ENCODE measurements at regions not wholly inside any gene's neighbourhood (a gene's known extent, or its start where the extent isn't known, plus 50 kb on each side); places are given as distances from the start of the nearest gene placed in this dataset.
"Not testable (repeated sequence)": the region's sequence is repeated elsewhere in the genome, so short reads cannot be mapped to it uniquely, and the experiment has no call there.

- DNase-seq = no peak
Observed at GRCh38 chr16:13478991-13479390, 441.0 kb upstream of the ERCC4 start.

- DNase-seq = no peak
Observed at GRCh38 chr16:13479549-13479948, 440.4 kb upstream of the ERCC4 start.

- no peak for DNase-seq
Observed at GRCh38 chr16:13480801-13481200, 439.2 kb upstream of the ERCC4 start.

- no peak for DNase-seq
Observed at GRCh38 chr16:13483121-13483520, 436.8 kb upstream of the ERCC4 start.

- not testable (repeated sequence) for DNase-seq
Observed at GRCh38 chr16:13489416-13489815, 430.5 kb upstream of the ERCC4 start.

GRCh38 chr16:13492046-13492445 lies 427.9 kb upstream of the ERCC4 start:
- no peak for DNase-seq

- no peak for DNase-seq
Observed at GRCh38 chr16:13503960-13504635, 415.9 kb upstream of the ERCC4 start.

GRCh38 chr16:13507530-13507929 lies 412.4 kb upstream of the ERCC4 start:
- peak; percentile 18 for DNase-seq

GRCh38 chr16:13510425-13511151 lies 409.4 kb upstream of the ERCC4 start:
- peak; percentile 3 for DNase-seq

GRCh38 chr16:13517841-13518240 lies 402.1 kb upstream of the ERCC4 start:
- no peak for DNase-seq

- no peak for DNase-seq
Observed at GRCh38 chr16:13519871-13520270, 400.1 kb upstream of the ERCC4 start.

GRCh38 chr16:13521356-13521755 lies 398.6 kb upstream of the ERCC4 start:
- DNase-seq = no peak

GRCh38 chr16:13527332-13527731 lies 392.6 kb upstream of the ERCC4 start:
- no peak for DNase-seq

GRCh38 chr16:13528691-13529090 lies 391.3 kb upstream of the ERCC4 start:
- DNase-seq = no peak

GRCh38 chr16:13529193-13529982 lies 390.6 kb upstream of the ERCC4 start:
- DNase-seq = peak; percentile 1

- DNase-seq = no peak
Observed at GRCh38 chr16:13540771-13541170, 379.2 kb upstream of the ERCC4 start.

GRCh38 chr16:13542284-13542683 lies 377.7 kb upstream of the ERCC4 start:
- no peak for DNase-seq

GRCh38 chr16:13543850-13544249 lies 376.1 kb upstream of the ERCC4 start:
- no peak for DNase-seq

GRCh38 chr16:13545271-13545670 lies 374.7 kb upstream of the ERCC4 start:
- no peak for DNase-seq

- DNase-seq = no peak
Observed at GRCh38 chr16:13550254-13550653, 369.7 kb upstream of the ERCC4 start.

GRCh38 chr16:13552062-13552959 lies 367.6 kb upstream of the ERCC4 start:
- no peak for DNase-seq

GRCh38 chr16:13552960-13553257 lies 367.0 kb upstream of the ERCC4 start:
- DNase-seq = no peak

- no peak for DNase-seq
Observed at GRCh38 chr16:13553453-13553985, 366.4 kb upstream of the ERCC4 start.

Data from hematopoietic multipotent progenitor cell treated with erythropoietin and hydrocortisone succinate and interleukin-3 and kit ligand, for 4 days (in vitro differentiated cells).